SK-N-MC (cell line): ENCODE measurements at regions not wholly inside any gene's neighbourhood (a gene's known extent, or its start where the extent isn't known, plus 50 kb on each side); places are given as distances from the start of the nearest gene placed in this dataset.

Experiments used
- EZH2 ChIP-seq: fragments of 200-600 bp; sonication (generic); IDR thresholded peaks from one replicate; pipeline ENCODE4 v1.6.1; 2017; ENCODE audit warnings: antibody characterized with exemption
- POLR2AphosphoS5 ChIP-seq: IDR thresholded peaks from 2 replicates; pipeline ENCODE4 v1.6.1; 2012; ENCODE audit warnings: mild to moderate bottlenecking, low read depth, low read length, borderline replicate concordance

GRCh38 chr6:126913651-126914050 lies 204.8 kb upstream of the RSPO3 start:
- TF ChIP-seq EZH2 (no peak), POLR2AphosphoS5 (no peak)
